Epidermal melanocyte (primary cell): ENCODE measurements at regions not wholly inside any gene's neighbourhood (a gene's known extent, or its start where the extent isn't known, plus 50 kb on each side); places are given as distances from the start of the nearest gene placed in this dataset.

Experiments used
- DNase-seq: peaks from one replicate; pipeline ENCODE4 v3.0.0; 2011; ENCODE audit warnings: low spot score; ENCODE audit not compliant: insufficient read length

- DNase-seq, result no peak
Observed at GRCh38 chr10:111716032-111716431, 467.5 kb downstream of the GPAM start.

GRCh38 chr10:111724121-111724520 is 459.4 kb downstream of the GPAM start:
- no peak for DNase-seq

- DNase-seq, result no peak
Observed at GRCh38 chr10:111725050-111725449, 458.5 kb downstream of the GPAM start.

- no peak for DNase-seq
Observed at GRCh38 chr10:111732166-111732785, 451.3 kb downstream of the GPAM start.

- no peak for DNase-seq
Observed at GRCh38 chr10:111739125-111739873, 444.3 kb downstream of the GPAM start.

- no peak for DNase-seq
Observed at GRCh38 chr10:111739874-111740139, 443.8 kb downstream of the GPAM start.

- DNase-seq, result no peak
Observed at GRCh38 chr10:111745982-111746381, 437.6 kb downstream of the GPAM start.

GRCh38 chr10:111747751-111748150 is 435.8 kb downstream of the GPAM start:
- DNase-seq, result no peak

- no peak for DNase-seq
Observed at GRCh38 chr10:111748184-111748583, 435.4 kb downstream of the GPAM start.

GRCh38 chr10:111750165-111750849 is 433.3 kb downstream of the GPAM start:
- DNase-seq, result no peak

- DNase-seq, result no peak
Observed at GRCh38 chr10:111756217-111757061, 427.1 kb downstream of the GPAM start.

- no peak for DNase-seq
Observed at GRCh38 chr10:111758593-111758992, 425.0 kb downstream of the GPAM start.

GRCh38 chr10:111762114-111762513 is 421.5 kb downstream of the GPAM start:
- no peak for DNase-seq

GRCh38 chr10:111765216-111765615 is 418.3 kb downstream of the GPAM start:
- DNase-seq, result no peak

- peak; percentile 27 for DNase-seq
Observed at GRCh38 chr10:111766464-111766863, 417.1 kb downstream of the GPAM start.

GRCh38 chr10:111767661-111768060 is 415.9 kb downstream of the GPAM start:
- DNase-seq, result no peak

GRCh38 chr10:111773950-111774349 is 409.6 kb downstream of the GPAM start:
- DNase-seq, result no peak

GRCh38 chr10:111774486-111774885 is 409.1 kb downstream of the GPAM start:
- DNase-seq, result no peak

- DNase-seq, result no peak
Observed at GRCh38 chr10:111784436-111784835, 399.1 kb downstream of the GPAM start.

- no peak for DNase-seq
Observed at GRCh38 chr10:111784946-111785465, 398.6 kb downstream of the GPAM start.

GRCh38 chr10:111785921-111786320 is 397.6 kb downstream of the GPAM start:
- no peak for DNase-seq

- DNase-seq, result no peak
Observed at GRCh38 chr10:111789821-111790220, 393.7 kb downstream of the GPAM start.
